ENCODE measurements at regions not wholly inside any gene's neighbourhood (a gene's known extent, or its start where the extent isn't known, plus 50 kb on each side); places are given as distances from the start of the nearest gene placed in this dataset.

DNA sequence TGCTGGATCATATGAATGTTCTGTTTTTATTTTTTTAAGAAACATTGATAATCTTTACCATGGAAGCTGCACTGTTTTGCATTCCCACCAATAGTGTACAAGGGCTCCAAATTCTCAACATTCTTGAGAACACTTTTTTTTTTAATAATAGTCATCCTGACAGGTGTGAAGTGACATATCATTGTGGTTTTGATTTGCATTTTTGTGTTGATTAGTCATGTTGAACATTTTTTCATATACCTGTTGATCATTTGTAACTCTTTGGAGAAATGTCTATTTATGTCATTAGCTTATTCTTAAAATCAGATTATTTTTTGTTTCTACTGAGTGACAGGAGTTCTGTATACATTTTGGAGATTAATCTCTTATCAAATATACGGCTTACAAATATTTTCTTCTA lies 408.5 kb downstream of the GLUD2 start:
- Histone ChIP-seq H3K9me3 (no peaks in the 10 kb centered on the region), H3K4me1 (no peaks in the 10 kb centered on the region), H3K4me3 (replicated peaks in 1 of 3) (no peak overlapping the region), H3K27ac (no peak overlapping the region), H3K36me3 (no peaks in the 10 kb centered on the region), H3K27me3 (no peaks in the 10 kb centered on the region)
- no peak for DNase-seq
- intact Hi-C loops (cut with DNase I), result no loop called here
- WGBS, 2 donors, result 79 to 91% methylated on average over 1 of the region's 1 CpG
- TF ChIP-seq, protein P1, sequence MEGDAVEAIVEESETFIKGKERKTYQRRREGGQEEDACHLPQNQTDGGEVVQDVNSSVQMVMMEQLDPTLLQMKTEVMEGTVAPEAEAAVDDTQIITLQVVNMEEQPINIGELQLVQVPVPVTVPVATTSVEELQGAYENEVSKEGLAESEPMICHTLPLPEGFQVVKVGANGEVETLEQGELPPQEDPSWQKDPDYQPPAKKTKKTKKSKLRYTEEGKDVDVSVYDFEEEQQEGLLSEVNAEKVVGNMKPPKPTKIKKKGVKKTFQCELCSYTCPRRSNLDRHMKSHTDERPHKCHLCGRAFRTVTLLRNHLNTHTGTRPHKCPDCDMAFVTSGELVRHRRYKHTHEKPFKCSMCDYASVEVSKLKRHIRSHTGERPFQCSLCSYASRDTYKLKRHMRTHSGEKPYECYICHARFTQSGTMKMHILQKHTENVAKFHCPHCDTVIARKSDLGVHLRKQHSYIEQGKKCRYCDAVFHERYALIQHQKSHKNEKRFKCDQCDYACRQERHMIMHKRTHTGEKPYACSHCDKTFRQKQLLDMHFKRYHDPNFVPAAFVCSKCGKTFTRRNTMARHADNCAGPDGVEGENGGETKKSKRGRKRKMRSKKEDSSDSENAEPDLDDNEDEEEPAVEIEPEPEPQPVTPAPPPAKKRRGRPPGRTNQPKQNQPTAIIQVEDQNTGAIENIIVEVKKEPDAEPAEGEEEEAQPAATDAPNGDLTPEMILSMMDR (IDR thresholded peaks at IDR 0.05), result no peak
- TF ChIP-seq POLR2A (IDR thresholded peaks at IDR 0.05), result no peak

DNA sequence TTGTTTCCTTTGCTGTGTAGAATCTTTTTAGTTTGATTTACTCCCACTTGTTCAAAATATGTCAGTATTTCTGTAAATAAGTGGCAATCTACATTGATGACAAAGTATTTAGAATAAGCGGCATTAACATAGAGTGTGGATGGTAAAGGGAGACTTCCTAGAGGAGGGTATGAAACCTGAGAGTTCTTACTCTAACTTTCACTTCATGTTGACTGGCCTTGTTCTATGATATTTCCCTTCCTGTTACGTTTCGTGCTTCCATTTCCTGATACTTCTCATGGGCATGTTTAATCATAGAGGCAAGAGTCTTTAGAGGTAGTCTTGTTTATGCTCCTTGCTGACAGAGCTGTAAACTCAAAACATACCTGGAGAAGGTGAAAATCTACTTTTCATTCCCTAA lies 408.9 kb downstream of the GLUD2 start:
- Histone ChIP-seq H3K27me3 (no peaks in the 10 kb centered on the region), H3K4me1 (no peaks in the 10 kb centered on the region), H3K27ac (no peak overlapping the region), H3K9me3 (no peaks in the 10 kb centered on the region), H3K4me3 (replicated peaks in 1 of 3) (no peak overlapping the region), H3K36me3 (no peaks in the 10 kb centered on the region)
- intact Hi-C loops (cut with DNase I), result no loop called here
- no peak for TF ChIP-seq POLR2A (IDR thresholded peaks at IDR 0.05)
- no peak for DNase-seq
- WGBS, 2 donors, result 69 to 75% methylated on average over 3 of the region's 3 CpGs

DNA sequence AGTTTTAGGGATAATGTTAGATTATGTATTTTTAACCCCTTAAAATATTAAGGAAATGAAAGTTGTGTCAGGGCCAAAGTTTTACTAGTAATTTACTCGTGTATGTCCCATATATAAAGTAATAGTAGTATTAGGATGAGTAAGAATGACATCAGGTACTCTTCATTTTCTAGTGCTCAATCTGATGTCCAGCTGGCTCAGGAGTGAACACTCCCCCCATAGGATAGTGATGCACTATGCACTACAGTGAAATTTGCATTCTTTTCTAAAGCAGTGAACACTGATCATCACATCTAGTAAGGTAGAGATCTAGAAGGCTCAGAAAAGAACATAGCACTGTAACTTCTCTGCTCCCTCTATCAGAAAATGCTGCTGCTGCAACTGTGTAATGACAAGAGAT lies 409.7 kb downstream of the GLUD2 start:
- intact Hi-C loops (cut with DNase I), result no loop called here
- 48 to 67% methylated on average over 1 of the region's 1 CpG for WGBS, 2 donors
- TF ChIP-seq, protein P1 (IDR thresholded peaks at IDR 0.05), result no peak
- TF ChIP-seq POLR2A (IDR thresholded peaks at IDR 0.05), result no peak
- DNase-seq, result no peak
- no peaks in the 10 kb centered on the region for H3K9me3 ChIP-seq
- no peak overlapping the region for H3K27ac ChIP-seq
- H3K4me1 ChIP-seq, result no peaks in the 10 kb centered on the region
- H3K27me3 ChIP-seq, result no peaks in the 10 kb centered on the region
- H3K36me3 ChIP-seq, result no peaks in the 10 kb centered on the region
- H3K4me3 ChIP-seq (replicated peaks in 1 of 3), result no peak overlapping the region

DNA sequence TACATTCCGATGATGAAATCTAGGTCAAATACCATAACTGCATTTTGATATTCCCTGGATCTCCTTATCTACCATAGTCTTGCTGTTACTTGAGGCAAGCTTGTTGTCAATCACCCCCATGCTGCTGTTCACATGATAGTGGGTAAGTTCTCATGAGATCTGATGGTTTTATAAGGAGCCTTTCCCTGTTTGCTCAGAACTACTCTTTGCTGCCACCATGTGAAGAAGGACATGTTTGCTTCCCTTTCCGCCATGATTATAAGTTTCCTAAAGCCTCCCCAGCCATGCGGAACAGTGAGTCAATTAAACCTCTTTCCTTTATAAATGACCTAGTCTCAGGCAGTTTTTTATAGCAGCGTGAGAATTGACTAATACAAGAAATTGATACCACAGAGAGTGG lies 432.0 kb downstream of the GLUD2 start:
- H3K9me3 ChIP-seq, result no peaks in the 10 kb centered on the region
- 49 to 76% methylated on average over 4 of the region's 4 CpGs for WGBS, 2 donors
- intact Hi-C loops (cut with DNase I), result no loop called here
- no peaks in the 10 kb centered on the region for H3K4me1 ChIP-seq
- no peak overlapping the region for H3K4me3 ChIP-seq (replicated peaks in 1 of 3)
- TF ChIP-seq POLR2A (IDR thresholded peaks at IDR 0.05), result no peak
- TF ChIP-seq, protein P1 (IDR thresholded peaks at IDR 0.05), result no peak
- no peaks in the 10 kb centered on the region for H3K36me3 ChIP-seq
- no peaks in the 10 kb centered on the region for H3K27me3 ChIP-seq
- H3K27ac ChIP-seq, result no peak overlapping the region
- no peak for DNase-seq

DNA sequence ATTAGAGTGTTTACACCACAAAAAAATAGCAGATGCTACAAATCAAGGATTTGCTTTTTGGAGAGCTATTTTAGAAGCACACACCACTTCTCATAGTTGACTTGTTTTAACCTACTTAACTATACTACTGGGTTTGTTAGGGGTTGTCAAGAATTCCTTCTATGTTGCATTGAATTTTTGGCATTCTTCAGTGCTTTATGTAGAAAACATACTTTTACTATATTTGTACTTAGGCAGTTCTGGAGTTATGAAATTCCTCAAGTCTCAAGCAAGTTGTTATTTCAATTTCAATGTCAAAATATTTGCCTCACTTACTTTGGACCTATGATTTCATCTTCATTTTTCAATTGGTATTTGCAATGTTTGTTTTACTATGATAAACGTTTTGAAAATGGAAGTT lies 449.6 kb downstream of the GLUD2 start:
- Histone ChIP-seq H3K36me3 (no peaks in the 10 kb centered on the region), H3K9me3 (no peaks in the 10 kb centered on the region), H3K27ac (no peak overlapping the region), H3K4me3 (replicated peaks in 1 of 3) (no peak overlapping the region), H3K27me3 (no peaks in the 10 kb centered on the region), H3K4me1 (no peaks in the 10 kb centered on the region)
- no peak for DNase-seq
- intact Hi-C loops (cut with DNase I), result no loop called here
- 19 to 20% methylated on average over 1 of the region's 1 CpG for WGBS, 2 donors
- no peak for TF ChIP-seq POLR2A (IDR thresholded peaks at IDR 0.05)
- TF ChIP-seq, protein P1 (IDR thresholded peaks at IDR 0.05), result no peak

DNA sequence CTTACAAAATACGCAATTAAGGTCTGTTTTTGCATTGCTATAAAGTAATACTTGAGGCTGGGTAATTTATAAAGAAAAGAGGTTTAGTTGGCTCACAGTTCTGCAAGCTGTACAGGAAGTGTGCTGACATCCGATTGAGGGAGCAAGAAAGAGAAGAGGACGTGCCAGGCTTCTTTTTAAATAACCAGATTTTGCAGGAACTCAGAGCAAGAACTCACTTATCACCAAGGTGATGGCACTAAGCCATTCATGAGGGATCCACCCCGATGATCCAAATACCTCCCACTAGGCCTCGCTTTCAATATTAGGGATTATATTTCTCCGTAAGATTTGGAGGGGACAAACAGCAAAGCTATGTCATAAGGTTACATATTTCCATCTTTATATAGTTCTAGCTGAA lies 456.7 kb downstream of the GLUD2 start:
- no peak for DNase-seq
- intact Hi-C loops (cut with DNase I), result no loop called here
- Histone ChIP-seq H3K4me1 (no peaks in the 10 kb centered on the region), H3K27me3 (no peaks in the 10 kb centered on the region), H3K36me3 (no peaks in the 10 kb centered on the region), H3K9me3 (no peaks in the 10 kb centered on the region), H3K4me3 (replicated peaks in 1 of 3) (no peak overlapping the region), H3K27ac (no peak overlapping the region)
- no peak for TF ChIP-seq POLR2A (IDR thresholded peaks at IDR 0.05)
- TF ChIP-seq, protein P1 (IDR thresholded peaks at IDR 0.05), result no peak
- 74 to 82% methylated on average over 6 of the region's 6 CpGs for WGBS, 2 donors

Data from thyroid gland (tissue), 4 donors.